Testis (tissue), 2 donors: ENCODE measurements at regions not wholly inside any gene's neighbourhood (a gene's known extent, or its start where the extent isn't known, plus 50 kb on each side); places are given as distances from the start of the nearest gene placed in this dataset.

ENCODE experiments used
- DNase-seq: peaks from one replicate; pipeline ENCODE4 v3.0.0-alpha.2; 2019
- H3K27ac ChIP-seq, 2 donors: fragments of 200-600 bp; sonication (generic); one replicate each; pipeline ENCODE4 v1.5.1; 2019
- H3K27me3 ChIP-seq: fragments of 200-600 bp; sonication (generic); one replicate; pipeline ENCODE4 v1.5.1; 2019
- H3K36me3 ChIP-seq: fragments of 200-600 bp; sonication (generic); one replicate; pipeline ENCODE4 v1.5.1; 2017; ENCODE audit warnings: low read depth; ENCODE audit errors: missing control alignments
- H3K4me1 ChIP-seq: fragments of 200-600 bp; sonication (generic); one replicate; pipeline ENCODE4 v1.5.1; 2019
- H3K4me3 ChIP-seq, 2 donors: fragments of 200-600 bp; sonication (generic); one replicate each; pipeline ENCODE4 v1.5.1; 2017 to 2019
- H3K9me3 ChIP-seq: fragments of 200-600 bp; sonication (generic); one replicate; pipeline ENCODE4 v1.5.1; 2017
- CTCF ChIP-seq, 3 experiments: fragments of 450-650 bp in 2 of 3; fragments of 200-600 bp in 1 of 3; sonication (generic) in 1 of 3; IDR thresholded peaks; one replicate each; pipeline ENCODE4 v1.5.1; 2016 to 2019; ENCODE audit warnings: antibody characterized with exemption in 3 of 3, mild to moderate bottlenecking in 2 of 3, moderate library complexity in 1 of 3
- POLR2A ChIP-seq: fragments of 450-650 bp; IDR thresholded peaks from one replicate; pipeline ENCODE4 v1.6.1; 2017; ENCODE audit warnings: antibody characterized with exemption, mild to moderate bottlenecking, moderate library complexity
- WGBS, 2 donors: methylation state at CpG; one replicate each; pipeline ENCODE4 v1.1.5; 2018; 5-methylcytosine and 5-hydroxymethylcytosine counted together
- intact Hi-C: fragments of 100-400 bp; cut with DNase I; formaldehyde crosslinking; loops from one replicate; pipeline ENCODE4 v1.15.1; 2023; ENCODE audit warnings: low total_unique reads

- no peaks in the 10 kb centered on the region for H3K9me3 ChIP-seq
- H3K27ac ChIP-seq, result no peak overlapping the region
- TF ChIP-seq POLR2A, result no peak
- DNase-seq, result no peak
- no peaks in the 10 kb centered on the region for H3K27me3 ChIP-seq
- intact Hi-C loops, result no loop called here
- WGBS, 2 donors, result 57 to 70% methylated on average over 3 of the region's 3 CpGs
- no peaks in the 10 kb centered on the region for H3K36me3 ChIP-seq
- H3K4me1 ChIP-seq, result no peaks in the 10 kb centered on the region
- no peak overlapping the region for H3K4me3 ChIP-seq
These were observed 306.8 kb upstream of the FMN2 start for GRCh38 chr1:239784896-239785295.

- DNase-seq, result no peak
- no peaks in the 10 kb centered on the region for H3K4me1 ChIP-seq
- intact Hi-C loops, result no loop called here
- H3K9me3 ChIP-seq, result no peaks in the 10 kb centered on the region
- WGBS, 2 donors, result 86 to 88% methylated on average over 1 of the region's 1 CpG
- no peaks in the 10 kb centered on the region for H3K36me3 ChIP-seq
- no peak overlapping the region for H3K4me3 ChIP-seq
- TF ChIP-seq POLR2A (no peak), CTCF (IDR thresholded peaks at IDR 0.05) (no peak)
- H3K27ac ChIP-seq, result no peak overlapping the region
- H3K27me3 ChIP-seq, result no peaks in the 10 kb centered on the region
These were observed 306.1 kb upstream of the FMN2 start for GRCh38 chr1:239785576-239785975.

GRCh38 chr1:239786464-239786863, 305.2 kb upstream of the FMN2 start:
- WGBS, 2 donors, result 82 to 84% methylated on average over 9 to 10 of the region's 10 CpGs
- intact Hi-C loops, result no loop called here
- Histone ChIP-seq H3K36me3 (no peaks in the 10 kb centered on the region), H3K4me3 (no peak overlapping the region), H3K9me3 (no peaks in the 10 kb centered on the region), H3K27me3 (no peaks in the 10 kb centered on the region), H3K27ac (no peak overlapping the region), H3K4me1 (no peaks in the 10 kb centered on the region)
- DNase-seq, result no peak
- no peak for TF ChIP-seq CTCF (IDR thresholded peaks at IDR 0.05)
- no peak for TF ChIP-seq POLR2A

- Histone ChIP-seq H3K27me3 (no peaks in the 10 kb centered on the region), H3K4me1 (no peaks in the 10 kb centered on the region), H3K9me3 (no peaks in the 10 kb centered on the region), H3K36me3 (no peaks in the 10 kb centered on the region), H3K4me3 (no peak overlapping the region), H3K27ac (no peak overlapping the region)
- DNase-seq, result no peak
- no peak for TF ChIP-seq CTCF (IDR thresholded peaks at IDR 0.05)
- no peak for TF ChIP-seq POLR2A
- intact Hi-C loops, result no loop called here
These were observed 299.5 kb upstream of the FMN2 start for GRCh38 chr1:239792157-239792556.

- intact Hi-C loops, result no loop called here
- Histone ChIP-seq H3K4me1 (no peaks in the 10 kb centered on the region), H3K27ac (no peak overlapping the region), H3K36me3 (no peaks in the 10 kb centered on the region), H3K27me3 (no peaks in the 10 kb centered on the region), H3K4me3 (no peak overlapping the region), H3K9me3 (no peaks in the 10 kb centered on the region)
- no peak for DNase-seq
- TF ChIP-seq CTCF (IDR thresholded peaks at IDR 0.05), result no peak
- TF ChIP-seq POLR2A, result no peak
- WGBS, 2 donors, result 52 to 55% methylated on average over 3 of the region's 3 CpGs
These were observed 296.4 kb upstream of the FMN2 start for GRCh38 chr1:239795304-239795703.
